Right hindlimb (tissue), 1 donor: ENCODE measurements at regions not wholly inside any gene's neighbourhood (a gene's known extent, or its start where the extent isn't known, plus 50 kb on each side); places are given as distances from the start of the nearest gene placed in this dataset.

Source experiments
- DNase-seq: peaks from one replicate; pipeline ENCODE4 v3.0.0-alpha.2; 2018

- no peak for DNase-seq
Observed at GRCh38 chr18:37619964-37620363, 54.4 kb upstream of the CELF4 start.

DNA sequence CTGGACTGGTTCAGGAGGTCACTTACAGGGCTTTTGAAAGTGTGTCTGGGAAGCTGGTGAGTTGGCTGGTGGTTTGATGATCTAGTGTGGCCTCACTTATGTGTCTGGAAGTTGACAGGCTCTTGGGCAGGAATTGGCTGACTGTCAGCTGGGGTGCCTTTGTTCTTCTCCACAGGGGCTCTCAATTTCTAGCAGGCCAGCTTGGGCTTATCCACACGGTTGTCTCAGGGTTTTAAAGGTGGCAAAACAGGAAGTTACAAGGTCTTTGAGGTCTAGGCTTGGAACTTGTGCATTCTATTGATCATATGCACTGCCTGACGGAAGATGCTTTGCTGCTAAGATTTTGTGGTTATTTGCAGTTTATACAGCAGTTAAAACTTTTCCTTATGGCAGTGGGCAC is 52.0 kb upstream of the CELF4 start:
- DNase-seq: no peak
